ENCODE measurements at regions not wholly inside any gene's neighbourhood (a gene's known extent, or its start where the extent isn't known, plus 50 kb on each side); places are given as distances from the start of the nearest gene placed in this dataset.

- TF ChIP-seq POLR2A (IDR thresholded peaks at IDR 0.05; ENCODE audit: low read length) (no peak), GATA1 (IDR thresholded peaks at IDR 0.05; ENCODE audit: low read depth, low read length) (no peak)
Observed at GRCh38 chr12:105443802-105444652, 113.5 kb downstream of the C12orf75 start.

Measured in erythroblast (primary cell).